RWPE1 (cell line): ENCODE measurements at regions not wholly inside any gene's neighbourhood (a gene's known extent, or its start where the extent isn't known, plus 50 kb on each side); places are given as distances from the start of the nearest gene placed in this dataset.
A peak's percentile ranks its signal among the peaks of the same experiment; 100 is the strongest.

Experiments
- CTCF ChIA-PET: fragments of 350-600 bp; sonication (Branson Sonifier 250); formaldehyde crosslinking; extraction: SDS; loops from one replicate; lab custom pipeline; 2021; lab: Yijun Ruan, JAX
- POLR2A ChIA-PET: fragments of 400-600 bp; formaldehyde crosslinking; extraction: SDS; loops from one replicate; lab custom pipeline; 2020; ENCODE audit warnings: antibody characterized with exemption; ENCODE audit not compliant: low non-redundant PET; lab: Yijun Ruan, JAX
- DNase-seq: peaks from one replicate; pipeline ENCODE4 v3.0.0; 2012; ENCODE audit warnings: low spot score
- H3K27ac ChIP-seq: fragments of 450-650 bp; 2 replicates; pipeline ENCODE4 v1.5.1; 2017
- TF ChIP-seq, protein P1 (sequence below): fragments of 450-650 bp; conservative IDR thresholded peaks from 2 replicates; pipeline ENCODE4 v1.5.1; 2017; ENCODE audit warnings: low read depth, mild to moderate bottlenecking

DNA sequence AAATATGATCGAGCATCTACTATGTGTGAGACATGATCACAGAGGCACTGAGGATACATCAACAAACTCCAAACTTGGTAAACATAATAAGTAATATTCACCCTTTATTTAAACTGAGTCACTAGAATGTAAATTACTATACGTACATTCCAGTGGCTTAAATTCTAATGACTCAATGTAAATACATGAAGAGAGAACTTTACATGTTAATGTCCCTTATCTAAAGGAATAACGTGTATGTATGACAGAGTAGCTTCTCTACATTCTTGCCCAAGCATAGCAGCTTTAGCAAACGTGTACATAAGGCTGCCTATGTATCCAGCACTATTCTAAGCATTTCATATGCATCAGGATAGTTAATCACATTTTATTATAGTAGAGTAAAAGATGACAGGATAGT lies 111.8 kb upstream of the CYYR1 start:
- POLR2A ChIA-PET, result no interaction called here
- H3K27ac ChIP-seq, result no peak overlapping the region
- CTCF ChIA-PET, result no interaction called here
- TF ChIP-seq, protein P1, sequence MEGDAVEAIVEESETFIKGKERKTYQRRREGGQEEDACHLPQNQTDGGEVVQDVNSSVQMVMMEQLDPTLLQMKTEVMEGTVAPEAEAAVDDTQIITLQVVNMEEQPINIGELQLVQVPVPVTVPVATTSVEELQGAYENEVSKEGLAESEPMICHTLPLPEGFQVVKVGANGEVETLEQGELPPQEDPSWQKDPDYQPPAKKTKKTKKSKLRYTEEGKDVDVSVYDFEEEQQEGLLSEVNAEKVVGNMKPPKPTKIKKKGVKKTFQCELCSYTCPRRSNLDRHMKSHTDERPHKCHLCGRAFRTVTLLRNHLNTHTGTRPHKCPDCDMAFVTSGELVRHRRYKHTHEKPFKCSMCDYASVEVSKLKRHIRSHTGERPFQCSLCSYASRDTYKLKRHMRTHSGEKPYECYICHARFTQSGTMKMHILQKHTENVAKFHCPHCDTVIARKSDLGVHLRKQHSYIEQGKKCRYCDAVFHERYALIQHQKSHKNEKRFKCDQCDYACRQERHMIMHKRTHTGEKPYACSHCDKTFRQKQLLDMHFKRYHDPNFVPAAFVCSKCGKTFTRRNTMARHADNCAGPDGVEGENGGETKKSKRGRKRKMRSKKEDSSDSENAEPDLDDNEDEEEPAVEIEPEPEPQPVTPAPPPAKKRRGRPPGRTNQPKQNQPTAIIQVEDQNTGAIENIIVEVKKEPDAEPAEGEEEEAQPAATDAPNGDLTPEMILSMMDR, result no peak
- peak; percentile 13 for DNase-seq

DNA sequence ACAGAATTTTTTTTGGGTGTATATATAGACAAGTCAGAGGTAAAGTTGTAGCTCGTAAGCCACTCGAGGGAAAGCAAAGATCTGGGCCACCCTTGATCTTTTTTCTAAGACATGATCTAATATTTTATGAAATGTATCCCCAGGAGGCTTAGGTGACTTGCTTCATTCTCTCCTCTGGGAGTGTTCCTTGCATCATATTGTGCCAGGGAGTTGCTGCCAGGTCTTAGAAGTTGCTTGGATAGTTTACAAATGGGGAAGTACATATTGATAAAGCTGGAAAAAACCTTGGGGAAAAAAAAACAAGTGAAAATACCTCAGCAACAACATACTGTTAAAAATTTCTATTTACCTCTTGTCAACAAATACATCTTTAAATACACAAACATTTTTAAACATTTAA lies 110.9 kb upstream of the CYYR1 start:
- TF ChIP-seq, protein P1, result no peak
- CTCF ChIA-PET, result no interaction called here
- DNase-seq, result no peak
- POLR2A ChIA-PET, result no interaction called here
- no peak overlapping the region for H3K27ac ChIP-seq

DNA sequence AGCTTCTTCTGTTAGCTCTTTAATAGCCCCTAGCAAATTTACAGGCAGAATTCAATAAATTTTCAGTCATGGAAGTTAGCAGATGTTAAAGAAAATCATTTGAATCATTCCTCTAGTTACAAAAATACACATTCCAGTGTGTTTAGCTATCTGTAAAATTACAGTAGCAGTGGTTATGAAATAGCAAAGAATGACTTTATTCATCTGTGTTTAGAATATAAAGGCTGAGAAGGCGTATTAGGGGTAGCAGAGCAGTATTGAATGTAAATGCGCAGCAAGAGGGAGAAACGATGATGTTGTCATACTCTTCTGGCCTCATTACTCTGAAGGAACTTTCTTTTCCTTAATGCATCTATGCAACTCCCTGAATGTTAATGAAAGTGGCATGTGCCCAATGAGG lies 106.2 kb upstream of the CYYR1 start:
- no peak for DNase-seq
- POLR2A ChIA-PET, result no interaction called here
- TF ChIP-seq, protein P1, result no peak
- no peak overlapping the region for H3K27ac ChIP-seq
- CTCF ChIA-PET, result no interaction called here

DNA sequence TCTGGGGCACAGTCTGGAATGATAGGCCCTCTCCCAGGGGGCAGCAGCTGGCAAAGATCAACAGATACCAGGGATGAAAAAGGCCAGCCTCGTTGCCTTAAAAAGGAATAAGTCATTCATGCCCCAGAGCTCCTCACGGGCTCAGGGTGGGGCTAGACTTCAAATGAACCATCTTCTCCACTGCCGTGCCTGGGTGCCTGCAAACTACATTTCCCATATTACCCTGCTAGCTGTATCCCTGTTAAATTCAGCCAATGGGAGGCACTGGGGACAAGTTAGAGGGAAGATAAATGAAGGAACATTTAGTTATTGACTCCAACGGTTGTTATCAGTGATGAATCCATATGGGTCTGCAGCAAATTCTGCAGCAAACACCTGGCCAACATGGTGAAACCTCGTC lies 101.2 kb upstream of the CYYR1 start:
- CTCF ChIA-PET, result no interaction called here
- H3K27ac ChIP-seq, result no peak overlapping the region
- POLR2A ChIA-PET, result no interaction called here

DNA sequence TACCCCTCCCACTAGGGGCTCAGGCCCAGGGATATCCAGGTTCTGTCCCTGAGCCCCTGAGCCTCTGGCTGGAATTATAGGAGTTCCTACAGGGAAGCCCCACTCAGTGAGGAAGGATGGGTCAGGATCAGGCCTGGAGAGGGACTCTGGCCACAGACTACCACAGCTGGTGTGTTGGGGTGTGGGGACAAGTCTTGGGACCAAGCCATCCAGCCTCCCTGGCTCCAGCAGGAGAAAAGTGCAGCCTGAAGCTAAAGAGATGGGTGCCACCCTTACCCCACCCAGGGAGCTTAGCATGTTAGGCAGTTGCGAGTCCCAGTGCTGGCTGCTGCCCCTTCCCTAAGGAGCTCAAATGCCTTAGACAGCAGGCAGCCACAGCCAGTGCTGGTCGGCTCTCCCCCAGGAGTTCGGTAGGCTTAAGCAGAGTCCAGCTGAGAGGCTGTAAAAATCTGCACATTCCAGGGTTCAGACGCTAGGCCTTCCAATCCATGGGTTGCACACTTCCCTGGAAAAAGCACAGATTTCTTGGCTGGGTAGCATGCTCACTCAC lies 96.2 kb upstream of the CYYR1 start:
- TF ChIP-seq, protein P1, result no peak
- DNase-seq, result no peak
- CTCF ChIA-PET, result interaction anchor here (0.5 kb wide), 2 partner anchors 94 to 712 kb away, joined by 6 to 7 read pairs; no protein-coding TSS in a partner anchor
- POLR2A ChIA-PET, result no interaction called here
- no peak overlapping the region for H3K27ac ChIP-seq

More for the DNA sequence above, 101.2 kb upstream of the CYYR1 start:
- DNase-seq, result no peak
- TF ChIP-seq, protein P1, result no peak

DNA sequence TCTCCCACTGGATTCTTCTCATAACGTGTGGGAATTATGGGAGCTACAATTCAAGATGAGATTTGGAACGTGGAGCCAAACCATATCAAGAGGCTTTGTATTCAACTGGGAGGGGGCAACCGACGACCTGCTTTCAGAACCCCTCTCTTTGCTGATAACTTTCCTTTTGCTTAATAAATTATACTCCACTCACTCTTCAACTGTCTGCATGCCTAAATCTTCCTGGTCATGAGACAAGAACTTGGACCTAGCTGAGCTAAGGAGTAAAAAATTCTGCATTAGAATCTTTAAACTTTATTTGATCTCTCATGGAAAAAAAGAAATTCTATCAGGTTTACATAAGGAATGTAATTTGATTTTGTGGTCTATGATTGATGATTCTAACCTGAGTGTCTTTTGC lies 86.7 kb upstream of the CYYR1 start:
- CTCF ChIA-PET, result no interaction called here
- POLR2A ChIA-PET, result no interaction called here
- TF ChIP-seq, protein P1, result no peak
- DNase-seq, result no peak
- no peak overlapping the region for H3K27ac ChIP-seq

DNA sequence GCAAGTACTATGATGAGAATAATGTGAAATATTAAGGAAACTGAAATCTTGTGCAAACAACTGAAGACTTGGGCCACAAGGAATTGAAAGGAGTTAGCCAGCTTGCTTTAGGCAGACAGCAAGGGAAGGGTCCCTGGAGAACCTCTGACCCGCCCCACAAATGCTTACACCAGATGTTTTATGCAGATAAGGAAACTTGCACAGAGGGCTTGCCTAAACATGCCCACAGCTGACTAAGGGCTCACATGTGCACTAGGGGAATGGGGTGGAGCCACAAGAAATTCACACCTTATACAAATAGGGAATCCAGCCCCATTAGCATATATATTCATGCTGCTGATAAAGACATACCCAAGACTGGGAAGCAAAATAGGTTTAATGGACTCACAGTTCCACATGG lies 86.1 kb upstream of the CYYR1 start:
- ChIA-PET CTCF (no interaction called here), POLR2A (no interaction called here)
- peak; percentile 4 for DNase-seq
- TF ChIP-seq, protein P1, result no peak
- H3K27ac ChIP-seq, result no peak overlapping the region
